Psoas muscle (tissue), 7 donors: ENCODE measurements at regions not wholly inside any gene's neighbourhood (a gene's known extent, or its start where the extent isn't known, plus 50 kb on each side); places are given as distances from the start of the nearest gene placed in this dataset.
A peak's percentile ranks its signal among the peaks of the same experiment; 100 is the strongest.

ENCODE experiments used
- ATAC-seq, 4 donors: fragments of 200-7000 bp; cut with Tn5 transposase; one replicate each; pipeline ENCODE4 v1.9.1; 2020; ENCODE audit warnings: moderate library complexity in 3 of 4, mild to moderate bottlenecking in 2 of 4
- DNase-seq, 2 donors: peaks; one replicate each; pipeline ENCODE4 v3.0.0-alpha.2; 2020
- H3K27ac ChIP-seq: fragments of 200-600 bp; one replicate; pipeline ENCODE4 v1.8.0; 2022
- H3K27me3 ChIP-seq, 3 donors: fragments of 200-600 bp in 1 of 3; one replicate each; pipeline versions ENCODE4 v1.6.1 to v1.8.0; 2013 to 2022; ENCODE audit warnings: low read length in 2 of 3, mild to moderate bottlenecking in 2 of 3, moderate library complexity in 1 of 3; ENCODE audit not compliant: insufficient read depth in 3 of 3
- H3K36me3 ChIP-seq, 2 donors: fragments of 200-600 bp in 1 of 2; one replicate each; pipeline versions ENCODE4 v1.6.1 to v1.8.0; 2013 to 2022; ENCODE audit warnings: low read depth in 1 of 2, mild to moderate bottlenecking in 1 of 2, moderate library complexity in 1 of 2; ENCODE audit not compliant: insufficient read depth in 1 of 2
- H3K4me1 ChIP-seq: fragments of 200-600 bp; one replicate; pipeline ENCODE4 v1.8.0; 2022
- H3K4me3 ChIP-seq: fragments of 200-600 bp; one replicate; pipeline ENCODE4 v1.8.0; 2022; ENCODE audit warnings: mild to moderate bottlenecking
- H3K9me3 ChIP-seq: fragments of 200-600 bp; one replicate; pipeline ENCODE4 v1.8.0; 2022
- WGBS, 3 donors: extraction: QIAGEN DNeasy Blood & Tissue Kit; methylation state at CpG; one replicate each; pipeline versions ENCODE4 v1.1.6 to v1.1.7; 2013; 5-methylcytosine and 5-hydroxymethylcytosine counted together
- intact Hi-C, 2 donors: fragments of 100-400 bp; cut with DNase I; formaldehyde crosslinking; loops; one replicate each; pipeline versions ENCODE4 v1.11.0 to v1.14.2; 2022
- TF ChIP-seq, protein P1 (sequence below): fragments of 200-600 bp; IDR thresholded peaks from one replicate; pipeline ENCODE4 v1.8.0; 2022; ENCODE audit warnings: antibody characterized with exemption
- donor health status: healthy with polysubstance abuse.
- donor health status: DM: no; HTN: no; CAD: no; lungs with moderate emphysema.
- donor health status: Bipolar disorder and iron deficiency.
- donor health status: healthy.
- donor health status: DM: yes; HTN: yes; CAD: no.
- donor health status: DM: no; HTN: no; CAD: no.
- donor health status: DM: yes; HTN: yes; CAD: no.

GRCh38 chr2:120535081-120535480 lies 189.1 kb downstream of the INHBB start:
- no peaks in the 10 kb centered on the region for H3K9me3 ChIP-seq
- no peaks in the 10 kb centered on the region for H3K27me3 ChIP-seq
- DNase-seq, result no peak
- no peaks in the 10 kb centered on the region for H3K36me3 ChIP-seq
- TF ChIP-seq, protein P1, sequence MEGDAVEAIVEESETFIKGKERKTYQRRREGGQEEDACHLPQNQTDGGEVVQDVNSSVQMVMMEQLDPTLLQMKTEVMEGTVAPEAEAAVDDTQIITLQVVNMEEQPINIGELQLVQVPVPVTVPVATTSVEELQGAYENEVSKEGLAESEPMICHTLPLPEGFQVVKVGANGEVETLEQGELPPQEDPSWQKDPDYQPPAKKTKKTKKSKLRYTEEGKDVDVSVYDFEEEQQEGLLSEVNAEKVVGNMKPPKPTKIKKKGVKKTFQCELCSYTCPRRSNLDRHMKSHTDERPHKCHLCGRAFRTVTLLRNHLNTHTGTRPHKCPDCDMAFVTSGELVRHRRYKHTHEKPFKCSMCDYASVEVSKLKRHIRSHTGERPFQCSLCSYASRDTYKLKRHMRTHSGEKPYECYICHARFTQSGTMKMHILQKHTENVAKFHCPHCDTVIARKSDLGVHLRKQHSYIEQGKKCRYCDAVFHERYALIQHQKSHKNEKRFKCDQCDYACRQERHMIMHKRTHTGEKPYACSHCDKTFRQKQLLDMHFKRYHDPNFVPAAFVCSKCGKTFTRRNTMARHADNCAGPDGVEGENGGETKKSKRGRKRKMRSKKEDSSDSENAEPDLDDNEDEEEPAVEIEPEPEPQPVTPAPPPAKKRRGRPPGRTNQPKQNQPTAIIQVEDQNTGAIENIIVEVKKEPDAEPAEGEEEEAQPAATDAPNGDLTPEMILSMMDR, result no peak
- H3K4me3 ChIP-seq, result no peak overlapping the region
- H3K27ac ChIP-seq, result no peak overlapping the region
- 94 to 100% (median 97%) methylated on average over 5 of the region's 5 CpGs for WGBS, 3 donors
- no peak for ATAC-seq
- intact Hi-C loops, result loop anchor here in 1 of 2 donors (10.0 kb wide), 1 partner anchor 60 kb away; no protein-coding TSS in a partner anchor
- peaks cover 37% of the 10 kb centered on the region for H3K4me1 ChIP-seq

DNA sequence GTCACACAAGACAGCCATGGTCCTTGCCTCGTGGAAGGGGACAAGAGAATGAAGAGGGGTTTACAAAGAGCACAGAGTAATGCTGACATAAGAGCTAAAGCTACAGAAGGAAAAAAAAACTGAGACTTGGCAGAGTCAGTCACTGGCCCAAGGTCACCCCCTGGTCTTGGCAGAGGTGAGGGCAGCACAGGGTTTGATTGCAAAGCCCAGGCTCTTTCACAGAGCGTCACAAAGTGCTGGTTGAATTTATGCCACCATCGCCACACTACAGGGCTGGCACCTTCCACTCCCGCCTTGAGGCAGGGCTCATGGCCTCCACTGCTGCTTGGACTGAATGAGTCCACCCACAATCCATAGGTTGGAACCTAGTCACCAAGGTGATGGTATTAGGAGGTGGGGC lies 190.2 kb downstream of the INHBB start:
- ATAC-seq (no peak), DNase-seq (no peak)
- H3K27me3 ChIP-seq, result no peaks in the 10 kb centered on the region
- intact Hi-C loops, result loop anchor here in 1 of 2 donors (10.0 kb wide), 1 partner anchor 61 kb away; no protein-coding TSS in a partner anchor
- H3K9me3 ChIP-seq, result no peaks in the 10 kb centered on the region
- no peak overlapping the region for H3K4me3 ChIP-seq
- 62 to 75% (median 71%) methylated on average over 4 of the region's 4 CpGs for WGBS, 3 donors
- TF ChIP-seq, protein P1, result no peak
- no peak overlapping the region for H3K27ac ChIP-seq
- no peaks in the 10 kb centered on the region for H3K36me3 ChIP-seq
- peaks cover 46% of the 10 kb centered on the region for H3K4me1 ChIP-seq

- peaks cover 49% of the 10 kb centered on the region for H3K4me1 ChIP-seq
- TF ChIP-seq, protein P1, result no peak
- H3K27ac ChIP-seq, result peak overlapping the region; percentile 90
- no peaks in the 10 kb centered on the region for H3K36me3 ChIP-seq
- DNase-seq (no peak), ATAC-seq (no peak)
- H3K27me3 ChIP-seq, result no peaks in the 10 kb centered on the region
- 84 to 87% (median 84%) methylated on average over 12 of the region's 12 CpGs for WGBS, 3 donors
- H3K9me3 ChIP-seq, result no peaks in the 10 kb centered on the region
- intact Hi-C loops, result loop anchor here in 1 of 2 donors (10.0 kb wide), 1 partner anchor 64 kb away; no protein-coding TSS in a partner anchor
- H3K4me3 ChIP-seq, result no peak overlapping the region
These were observed 192.9 kb downstream of the INHBB start for GRCh38 chr2:120538691-120539423.

DNA sequence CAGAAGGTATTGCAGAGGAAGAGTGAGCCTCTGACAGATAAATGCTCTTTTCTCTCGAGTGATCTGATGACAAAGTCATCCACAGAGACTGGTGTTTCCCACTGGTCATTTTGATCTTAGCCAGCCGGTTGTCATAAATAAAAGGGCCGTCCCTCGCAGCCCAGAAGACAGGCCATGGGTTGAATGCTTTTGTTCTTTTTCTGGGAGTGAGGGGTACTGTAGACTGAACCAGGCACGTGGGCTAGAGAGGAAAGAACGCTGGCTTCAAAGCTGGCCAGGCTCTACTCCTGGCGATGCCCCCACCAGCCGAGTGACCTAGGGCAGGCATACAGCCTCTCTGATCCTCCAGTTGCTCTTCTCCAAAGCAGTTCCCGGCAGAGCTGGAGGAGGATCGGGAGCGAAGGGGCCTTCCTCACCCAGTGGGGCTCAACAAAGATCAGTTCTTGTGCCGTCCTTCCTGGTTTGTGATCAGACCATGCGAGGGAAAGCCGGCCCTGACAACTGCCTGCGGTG lies 193.5 kb downstream of the INHBB start:
- H3K36me3 ChIP-seq, result no peaks in the 10 kb centered on the region
- H3K27ac ChIP-seq, result peak overlapping the region; percentile 90
- ATAC-seq (peak in 1 of 4 donors; percentile 0), DNase-seq (peak in 1 of 2 donors; percentile 77)
- 40 to 61% (median 41%) methylated on average over 15 of the region's 15 CpGs for WGBS, 3 donors
- no peaks in the 10 kb centered on the region for H3K9me3 ChIP-seq
- intact Hi-C loops, result loop anchor here in 1 of 2 donors (10.0 kb wide), 1 partner anchor 65 kb away; no protein-coding TSS in a partner anchor
- no peak overlapping the region for H3K4me3 ChIP-seq
- no peaks in the 10 kb centered on the region for H3K27me3 ChIP-seq
- TF ChIP-seq, protein P1, result no peak
- peaks cover 49% of the 10 kb centered on the region for H3K4me1 ChIP-seq
